ENCODE measurements at regions not wholly inside any gene's neighbourhood (a gene's known extent, or its start where the extent isn't known, plus 50 kb on each side); places are given as distances from the start of the nearest gene placed in this dataset.

GRCh38 chr4:138911909-138912703 lies 103.5 kb upstream of the NOCT start:
- DNase-seq (ENCODE audit: insufficient read length, low spot score) (no peak), FAIRE-seq (no peak)
- TF ChIP-seq POLR2A (IDR thresholded peaks at IDR 0.05; ENCODE audit: low read depth, low read length) = no peak

- FAIRE-seq = no peak
- DNase-seq (ENCODE audit: insufficient read length, low spot score) = peak; percentile 36
- TF ChIP-seq POLR2A (IDR thresholded peaks at IDR 0.05; ENCODE audit: low read depth, low read length) = no peak
These were observed 104.7 kb upstream of the NOCT start for GRCh38 chr4:138910914-138911336.

GRCh38 chr4:138910195-138910913 lies 105.2 kb upstream of the NOCT start:
- no peak for TF ChIP-seq POLR2A (IDR thresholded peaks at IDR 0.05; ENCODE audit: low read depth, low read length)
- DNase-seq (ENCODE audit: insufficient read length, low spot score) (peak; percentile 20), FAIRE-seq (no peak)

GRCh38 chr4:138909587-138909986 lies 106.0 kb upstream of the NOCT start:
- FAIRE-seq (no peak), DNase-seq (ENCODE audit: insufficient read length, low spot score) (no peak)
- TF ChIP-seq POLR2A (IDR thresholded peaks at IDR 0.05; ENCODE audit: low read depth, low read length) = no peak

- TF ChIP-seq POLR2A (IDR thresholded peaks at IDR 0.05; ENCODE audit: low read depth, low read length) = no peak
- no peak for FAIRE-seq
These were observed 107.4 kb upstream of the NOCT start for GRCh38 chr4:138908134-138908533.

GRCh38 chr4:138907174-138907573 lies 108.4 kb upstream of the NOCT start:
- no peak for TF ChIP-seq POLR2A (IDR thresholded peaks at IDR 0.05; ENCODE audit: low read depth, low read length)
- FAIRE-seq (no peak), DNase-seq (ENCODE audit: insufficient read length, low spot score) (no peak)

More at GRCh38 chr4:138908134-138908533, 107.4 kb upstream of the NOCT start:
- DNase-seq (ENCODE audit: insufficient read length, low spot score) = no peak

GRCh38 chr4:138904793-138905192 lies 110.8 kb upstream of the NOCT start:
- no peak for TF ChIP-seq POLR2A (IDR thresholded peaks at IDR 0.05; ENCODE audit: low read depth, low read length)
- FAIRE-seq (no peak), DNase-seq (ENCODE audit: insufficient read length, low spot score) (no peak)

GRCh38 chr4:138903185-138903584 lies 112.4 kb upstream of the NOCT start:
- FAIRE-seq = no peak
- no peak for DNase-seq (ENCODE audit: insufficient read length, low spot score)
- no peak for TF ChIP-seq POLR2A (IDR thresholded peaks at IDR 0.05; ENCODE audit: low read depth, low read length)

GRCh38 chr4:138902705-138903104 lies 112.9 kb upstream of the NOCT start:
- no peak for TF ChIP-seq POLR2A (IDR thresholded peaks at IDR 0.05; ENCODE audit: low read depth, low read length)
- FAIRE-seq (no peak), DNase-seq (ENCODE audit: insufficient read length, low spot score) (no peak)

- TF ChIP-seq POLR2A (IDR thresholded peaks at IDR 0.05; ENCODE audit: low read depth, low read length) = no peak
- FAIRE-seq (no peak), DNase-seq (ENCODE audit: insufficient read length, low spot score) (no peak)
These were observed 114.4 kb upstream of the NOCT start for GRCh38 chr4:138901177-138901576.

- no peak for FAIRE-seq
These were observed 115.6 kb upstream of the NOCT start for GRCh38 chr4:138899999-138900398.

GRCh38 chr4:138898282-138898681 lies 117.3 kb upstream of the NOCT start:
- FAIRE-seq (no peak), DNase-seq (ENCODE audit: insufficient read length, low spot score) (no peak)
- TF ChIP-seq POLR2A (IDR thresholded peaks at IDR 0.05; ENCODE audit: low read depth, low read length) = no peak

More at GRCh38 chr4:138899999-138900398, 115.6 kb upstream of the NOCT start:
- no peak for DNase-seq (ENCODE audit: insufficient read length, low spot score)
- no peak for TF ChIP-seq POLR2A (IDR thresholded peaks at IDR 0.05; ENCODE audit: low read depth, low read length)

- DNase-seq (ENCODE audit: insufficient read length, low spot score) = peak; percentile 14
- FAIRE-seq = no peak
- TF ChIP-seq POLR2A (IDR thresholded peaks at IDR 0.05; ENCODE audit: low read depth, low read length) = no peak
These were observed 117.8 kb upstream of the NOCT start for GRCh38 chr4:138897811-138898226.

- FAIRE-seq (no peak), DNase-seq (ENCODE audit: insufficient read length, low spot score) (no peak)
- TF ChIP-seq POLR2A (IDR thresholded peaks at IDR 0.05; ENCODE audit: low read depth, low read length) = no peak
These were observed 120.9 kb upstream of the NOCT start for GRCh38 chr4:138894709-138895108.

GRCh38 chr4:138894011-138894410 lies 121.6 kb upstream of the NOCT start:
- no peak for TF ChIP-seq POLR2A (IDR thresholded peaks at IDR 0.05; ENCODE audit: low read depth, low read length)
- FAIRE-seq (no peak), DNase-seq (ENCODE audit: insufficient read length, low spot score) (no peak)

Data from H54 (cell line).